GM12865 (cell line): ENCODE measurements at regions not wholly inside any gene's neighbourhood (a gene's known extent, or its start where the extent isn't known, plus 50 kb on each side); places are given as distances from the start of the nearest gene placed in this dataset.
"Not testable (repeated sequence)": the region's sequence is repeated elsewhere in the genome, so short reads cannot be mapped to it uniquely, and the experiment has no call there.

ENCODE experiments used
- DNase-seq: peaks from one replicate; pipeline ENCODE4 v3.0.0; 2010; ENCODE audit warnings: low read depth
- H3K4me3 ChIP-seq: 2 replicates; pipeline ENCODE4 v1.5.1; 2011; ENCODE audit warnings: mild to moderate bottlenecking, low read depth, low read length, control low read depth
- CTCF ChIP-seq: IDR thresholded peaks from 2 replicates; pipeline ENCODE4 v1.5.1; 2011; ENCODE audit warnings: low read length, control low read depth, low read depth, inconsistent platforms; ENCODE audit not compliant: insufficient read depth; ENCODE audit errors: missing control alignments

GRCh38 chr13:89382981-89383380 is 1711.8 kb downstream of the SLITRK5 start:
- no peak for TF ChIP-seq CTCF
- no peak for DNase-seq
- H3K4me3 ChIP-seq: no peak overlapping the region

GRCh38 chr13:89383891-89384290 is 1712.7 kb downstream of the SLITRK5 start:
- no peak for DNase-seq
- TF ChIP-seq CTCF: no peak
- H3K4me3 ChIP-seq: no peak overlapping the region

GRCh38 chr13:89393758-89394304 is 1722.7 kb downstream of the SLITRK5 start:
- no peak for TF ChIP-seq CTCF
- DNase-seq: no peak
- H3K4me3 ChIP-seq: no peak overlapping the region

GRCh38 chr13:89401264-89401675 is 1730.1 kb downstream of the SLITRK5 start:
- DNase-seq: no peak
- no peak overlapping the region for H3K4me3 ChIP-seq
- TF ChIP-seq CTCF: no peak

- H3K4me3 ChIP-seq: no peak overlapping the region
- no peak for DNase-seq
- TF ChIP-seq CTCF: no peak
Observed at GRCh38 chr13:89402211-89402610, 1731.0 kb downstream of the SLITRK5 start.

- H3K4me3 ChIP-seq, DNase-seq: not testable (repeated sequence)
Observed at GRCh38 chr13:89406096-89406495, 1734.9 kb downstream of the SLITRK5 start.

- no peak overlapping the region for H3K4me3 ChIP-seq
- DNase-seq: no peak
- TF ChIP-seq CTCF: no peak
Observed at GRCh38 chr13:89407357-89407756, 1736.2 kb downstream of the SLITRK5 start.
